HG02571 (cell line): ENCODE measurements at regions not wholly inside any gene's neighbourhood (a gene's known extent, or its start where the extent isn't known, plus 50 kb on each side); places are given as distances from the start of the nearest gene placed in this dataset.
"Not testable (repeated sequence)": the region's sequence is repeated elsewhere in the genome, so short reads cannot be mapped to it uniquely, and the experiment has no call there.

Experiments
- ATAC-seq: cut with Tn5 transposase; IDR thresholded peaks from one replicate; pipeline ENCODE4 v1.9.1; 2021; ENCODE audit warnings: mild to moderate bottlenecking, moderate library complexity; ENCODE audit not compliant: unreplicated experiment

GRCh38 chr5:92144824-92145223, 761.7 kb upstream of the ARRDC3 start:
- no peak for ATAC-seq

- ATAC-seq, result not testable (repeated sequence)
Measured at GRCh38 chr5:92132294-92132908, 749.3 kb upstream of the ARRDC3 start.

GRCh38 chr5:92126182-92126581, 743.1 kb upstream of the ARRDC3 start:
- ATAC-seq, result no peak

- no peak for ATAC-seq
Measured at GRCh38 chr5:92119110-92119509, 736.0 kb upstream of the ARRDC3 start.

GRCh38 chr5:92106808-92107207, 723.7 kb upstream of the ARRDC3 start:
- no peak for ATAC-seq

- ATAC-seq, result no peak
Measured at GRCh38 chr5:92104126-92104525, 721.0 kb upstream of the ARRDC3 start.

GRCh38 chr5:92102313-92102712, 719.2 kb upstream of the ARRDC3 start:
- no peak for ATAC-seq

GRCh38 chr5:92092239-92092638, 709.1 kb upstream of the ARRDC3 start:
- no peak for ATAC-seq

GRCh38 chr5:92086059-92086811, 703.1 kb upstream of the ARRDC3 start:
- no peak for ATAC-seq

- no peak for ATAC-seq
Measured at GRCh38 chr5:92081958-92082712, 699.0 kb upstream of the ARRDC3 start.

GRCh38 chr5:92070786-92071185, 687.7 kb upstream of the ARRDC3 start:
- no peak for ATAC-seq

GRCh38 chr5:92064993-92065392, 681.9 kb upstream of the ARRDC3 start:
- ATAC-seq, result no peak

- ATAC-seq, result no peak
Measured at GRCh38 chr5:92051741-92052140, 668.6 kb upstream of the ARRDC3 start.

GRCh38 chr5:92050970-92051369, 667.9 kb upstream of the ARRDC3 start:
- ATAC-seq, result no peak

- no peak for ATAC-seq
Measured at GRCh38 chr5:92041911-92042660, 659.0 kb upstream of the ARRDC3 start.

- no peak for ATAC-seq
Measured at GRCh38 chr5:92041206-92041605, 658.1 kb upstream of the ARRDC3 start.

- ATAC-seq, result not testable (repeated sequence)
Measured at GRCh38 chr5:92029792-92030191, 646.7 kb upstream of the ARRDC3 start.

GRCh38 chr5:92023555-92023954, 640.4 kb upstream of the ARRDC3 start:
- no peak for ATAC-seq

- ATAC-seq, result no peak
Measured at GRCh38 chr5:92023141-92023471, 640.0 kb upstream of the ARRDC3 start.

- no peak for ATAC-seq
Measured at GRCh38 chr5:92022415-92023140, 639.5 kb upstream of the ARRDC3 start.
